Thyroid gland (tissue), 4 donors: ENCODE measurements at regions not wholly inside any gene's neighbourhood (a gene's known extent, or its start where the extent isn't known, plus 50 kb on each side); places are given as distances from the start of the nearest gene placed in this dataset.

Source experiments
- CTCF ChIP-seq, 6 experiments: fragments of 200-600 bp in 3 of 6; fragments of 450-650 bp in 3 of 6; sonication (generic) in 3 of 6; IDR thresholded peaks; one replicate each; pipeline ENCODE4 v1.5.1; 2016 to 2019; ENCODE audit warnings: antibody characterized with exemption in 6 of 6, mild to moderate bottlenecking in 2 of 6, inconsistent platforms in 1 of 6, moderate library complexity in 1 of 6
- POLR2A ChIP-seq, 2 donors: fragments of 450-650 bp; IDR thresholded peaks; one replicate each; pipeline ENCODE4 v1.6.1; 2017; ENCODE audit warnings: antibody characterized with exemption in 2 of 2, mild to moderate bottlenecking in 2 of 2, moderate library complexity in 1 of 2

DNA sequence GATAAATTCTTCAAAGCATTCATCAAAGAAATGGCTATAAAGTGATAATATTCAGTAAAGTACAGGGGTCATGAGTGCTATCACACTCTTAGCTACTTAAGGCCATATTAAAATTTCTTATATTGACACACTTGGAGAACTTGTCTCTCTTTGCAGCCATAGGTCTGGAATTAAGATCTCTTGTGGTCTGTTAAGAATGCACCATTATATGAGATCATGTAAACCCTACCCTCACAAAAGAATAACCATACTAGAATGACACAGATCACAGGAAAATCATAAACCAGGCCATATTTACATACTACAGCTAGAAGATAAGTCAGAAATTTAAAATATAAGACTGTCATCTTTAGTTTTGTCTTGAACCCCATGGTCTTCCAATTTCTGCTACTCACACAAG lies 434.3 kb downstream of the PDGFC start:
- no peak for TF ChIP-seq POLR2A (IDR thresholded peaks at IDR 0.05)
- TF ChIP-seq CTCF (IDR thresholded peaks at IDR 0.05) = no peak
